Colonic mucosa (tissue), 4 donors: ENCODE measurements at regions not wholly inside any gene's neighbourhood (a gene's known extent, or its start where the extent isn't known, plus 50 kb on each side); places are given as distances from the start of the nearest gene placed in this dataset.

Experiments
- DNase-seq: peaks from one replicate; pipeline ENCODE4 v3.0.0-alpha.2; 2020
- H3K27ac ChIP-seq: fragments of 200-600 bp; one replicate; pipeline ENCODE4 v1.8.0; 2021
- H3K27me3 ChIP-seq: fragments of 200-600 bp; one replicate; pipeline ENCODE4 v1.8.0; 2021
- H3K36me3 ChIP-seq: fragments of 200-600 bp; one replicate; pipeline ENCODE4 v1.8.0; 2021
- H3K4me1 ChIP-seq: fragments of 200-600 bp; one replicate; pipeline ENCODE4 v1.8.0; 2021; ENCODE audit warnings: mild to moderate bottlenecking
- H3K4me3 ChIP-seq: fragments of 200-600 bp; one replicate; pipeline ENCODE4 v1.8.0; 2021
- H3K9ac ChIP-seq, 2 donors: one replicate each; pipeline ENCODE4 v1.7.0; 2013; ENCODE audit warnings: control low read depth in 2 of 2, low read depth in 2 of 2, low read length in 2 of 2
- H3K9me3 ChIP-seq: fragments of 200-600 bp; one replicate; pipeline ENCODE4 v1.8.0; 2021
- intact Hi-C: fragments of 100-400 bp; cut with DNase I; formaldehyde crosslinking; loops from one replicate; pipeline ENCODE4 v1.14.1; 2022
- TF ChIP-seq, protein P1 (sequence below): fragments of 200-600 bp; IDR thresholded peaks from one replicate; pipeline ENCODE4 v1.8.0; 2022; ENCODE audit warnings: antibody characterized with exemption, mild to moderate bottlenecking
- donor health status: healthy.
- donor health status: DM: no; HTN: no; CAD: no.
- donor health status: DM: no; HTN: no; CAD: no.

DNA sequence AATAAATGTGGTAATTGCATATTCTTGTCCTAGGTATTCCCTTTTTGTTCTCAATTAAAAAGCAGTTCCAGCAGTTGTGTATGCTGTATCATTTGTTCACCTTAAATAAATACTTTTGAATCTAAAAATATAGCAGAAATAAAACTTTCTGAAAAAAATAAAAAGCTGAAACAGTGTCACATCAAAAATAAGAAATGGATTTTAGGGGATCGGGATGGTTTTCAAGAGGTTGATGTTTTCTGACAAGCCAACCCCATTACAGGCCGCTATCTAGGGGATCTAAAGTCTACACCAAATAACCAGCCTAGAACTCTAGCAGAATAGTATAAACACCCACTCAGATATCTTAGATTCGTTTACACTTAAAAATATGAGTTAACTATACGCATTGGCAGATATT is 95.4 kb upstream of the MAML3 start:
- TF ChIP-seq, protein P1, sequence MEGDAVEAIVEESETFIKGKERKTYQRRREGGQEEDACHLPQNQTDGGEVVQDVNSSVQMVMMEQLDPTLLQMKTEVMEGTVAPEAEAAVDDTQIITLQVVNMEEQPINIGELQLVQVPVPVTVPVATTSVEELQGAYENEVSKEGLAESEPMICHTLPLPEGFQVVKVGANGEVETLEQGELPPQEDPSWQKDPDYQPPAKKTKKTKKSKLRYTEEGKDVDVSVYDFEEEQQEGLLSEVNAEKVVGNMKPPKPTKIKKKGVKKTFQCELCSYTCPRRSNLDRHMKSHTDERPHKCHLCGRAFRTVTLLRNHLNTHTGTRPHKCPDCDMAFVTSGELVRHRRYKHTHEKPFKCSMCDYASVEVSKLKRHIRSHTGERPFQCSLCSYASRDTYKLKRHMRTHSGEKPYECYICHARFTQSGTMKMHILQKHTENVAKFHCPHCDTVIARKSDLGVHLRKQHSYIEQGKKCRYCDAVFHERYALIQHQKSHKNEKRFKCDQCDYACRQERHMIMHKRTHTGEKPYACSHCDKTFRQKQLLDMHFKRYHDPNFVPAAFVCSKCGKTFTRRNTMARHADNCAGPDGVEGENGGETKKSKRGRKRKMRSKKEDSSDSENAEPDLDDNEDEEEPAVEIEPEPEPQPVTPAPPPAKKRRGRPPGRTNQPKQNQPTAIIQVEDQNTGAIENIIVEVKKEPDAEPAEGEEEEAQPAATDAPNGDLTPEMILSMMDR, result no peak
- Histone ChIP-seq H3K4me1 (no peaks in the 10 kb centered on the region), H3K9me3 (no peaks in the 10 kb centered on the region), H3K36me3 (no peaks in the 10 kb centered on the region), H3K9ac (no peak overlapping the region), H3K27me3 (no peaks in the 10 kb centered on the region), H3K4me3 (no peak overlapping the region), H3K27ac (no peak overlapping the region)
- no peak for DNase-seq
- intact Hi-C loops, result no loop called here

- peaks cover 3% of the 10 kb centered on the region for H3K4me1 ChIP-seq
- TF ChIP-seq, protein P1, result no peak
- H3K36me3 ChIP-seq, result no peaks in the 10 kb centered on the region
- intact Hi-C loops, result no loop called here
- no peak overlapping the region for H3K27ac ChIP-seq
- H3K9me3 ChIP-seq, result no peaks in the 10 kb centered on the region
- no peak for DNase-seq
- H3K27me3 ChIP-seq, result no peaks in the 10 kb centered on the region
- H3K9ac ChIP-seq, result no peak overlapping the region
- no peak overlapping the region for H3K4me3 ChIP-seq
These were observed 93.3 kb upstream of the MAML3 start for GRCh38 chr4:140247237-140247636.

- Histone ChIP-seq H3K4me3 (no peak overlapping the region), H3K27ac (no peak overlapping the region), H3K9me3 (no peaks in the 10 kb centered on the region), H3K9ac (no peak overlapping the region), H3K4me1 (peaks cover 3% of the 10 kb centered on the region), H3K36me3 (no peaks in the 10 kb centered on the region), H3K27me3 (no peaks in the 10 kb centered on the region)
- intact Hi-C loops, result no loop called here
- DNase-seq, result no peak
- TF ChIP-seq, protein P1, result no peak
These were observed 92.2 kb upstream of the MAML3 start for GRCh38 chr4:140246216-140246615.

- Histone ChIP-seq H3K4me1 (peaks cover 3% of the 10 kb centered on the region), H3K4me3 (no peak overlapping the region), H3K9ac (peak overlapping the region in 1 of 2 donors; percentile 75), H3K27me3 (no peaks in the 10 kb centered on the region), H3K36me3 (no peaks in the 10 kb centered on the region), H3K27ac (no peak overlapping the region), H3K9me3 (no peaks in the 10 kb centered on the region)
- intact Hi-C loops, result no loop called here
- no peak for DNase-seq
- TF ChIP-seq, protein P1, result no peak
These were observed 90.3 kb upstream of the MAML3 start for GRCh38 chr4:140244328-140244727.

DNA sequence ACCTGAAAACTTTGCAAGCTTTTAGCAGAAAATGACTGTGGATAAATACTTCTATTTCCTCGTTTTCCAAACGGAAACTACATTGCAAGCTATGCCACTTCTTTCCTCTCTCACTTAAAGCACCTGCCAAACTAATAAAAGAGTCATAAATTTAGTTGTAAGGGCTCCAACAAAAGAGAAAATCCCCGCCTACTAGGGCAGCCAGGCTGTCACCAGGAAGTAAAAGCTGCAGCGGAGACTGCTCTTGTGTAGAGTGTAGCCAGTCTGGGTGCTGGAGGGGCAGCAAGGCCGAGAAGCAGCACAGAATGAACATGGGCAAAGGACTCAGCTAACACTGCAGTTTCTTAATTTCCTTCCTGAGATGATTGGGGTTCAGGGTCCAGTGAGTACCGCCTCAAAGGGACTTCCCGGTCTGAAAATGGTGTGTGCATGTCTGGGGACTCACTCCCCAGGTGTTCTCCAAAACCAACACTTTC is 89.3 kb upstream of the MAML3 start:
- peaks cover 9% of the 10 kb centered on the region for H3K4me1 ChIP-seq
- H3K9ac ChIP-seq, result peak overlapping the region in 1 of 2 donors; percentile 75
- peak overlapping the region; percentile 86 for H3K27ac ChIP-seq
- DNase-seq, result peak; percentile 78
- no peak overlapping the region for H3K4me3 ChIP-seq
- H3K9me3 ChIP-seq, result no peaks in the 10 kb centered on the region
- TF ChIP-seq, protein P1, result no peak
- no peaks in the 10 kb centered on the region for H3K36me3 ChIP-seq
- H3K27me3 ChIP-seq, result no peaks in the 10 kb centered on the region
- intact Hi-C loops, result no loop called here
